Fibroblast of skin of right biceps (primary cell): ENCODE measurements at regions not wholly inside any gene's neighbourhood (a gene's known extent, or its start where the extent isn't known, plus 50 kb on each side); places are given as distances from the start of the nearest gene placed in this dataset.
A peak's percentile ranks its signal among the peaks of the same experiment; 100 is the strongest.
"Not testable (repeated sequence)": the region's sequence is repeated elsewhere in the genome, so short reads cannot be mapped to it uniquely, and the experiment has no call there.

Source experiments
- DNase-seq: peaks from one replicate; pipeline ENCODE4 v3.0.0-alpha.2; 2013

- DNase-seq = no peak
Measured at GRCh38 chr3:89946884-89947283, 839.5 kb downstream of the EPHA3 start.

GRCh38 chr3:89947337-89947954, 840.0 kb downstream of the EPHA3 start:
- DNase-seq = no peak

GRCh38 chr3:89948008-89948407, 840.6 kb downstream of the EPHA3 start:
- DNase-seq = no peak

GRCh38 chr3:89950772-89951171, 843.4 kb downstream of the EPHA3 start:
- no peak for DNase-seq

GRCh38 chr3:89954137-89954536, 846.7 kb downstream of the EPHA3 start:
- DNase-seq = no peak

GRCh38 chr3:89955156-89955555, 847.7 kb downstream of the EPHA3 start:
- no peak for DNase-seq

GRCh38 chr3:89957451-89957850, 850.0 kb downstream of the EPHA3 start:
- DNase-seq = peak; percentile 35

- DNase-seq = not testable (repeated sequence)
Measured at GRCh38 chr3:89958163-89958562, 850.7 kb downstream of the EPHA3 start.

GRCh38 chr3:89964347-89964746, 856.9 kb downstream of the EPHA3 start:
- peak; percentile 14 for DNase-seq

GRCh38 chr3:89966877-89967665, 859.6 kb downstream of the EPHA3 start:
- no peak for DNase-seq

GRCh38 chr3:89971329-89971728, 863.9 kb downstream of the EPHA3 start:
- no peak for DNase-seq

GRCh38 chr3:89973156-89973555, 865.7 kb downstream of the EPHA3 start:
- DNase-seq = no peak

GRCh38 chr3:89974903-89975519, 867.6 kb downstream of the EPHA3 start:
- no peak for DNase-seq

GRCh38 chr3:89983449-89983848, 876.0 kb downstream of the EPHA3 start:
- DNase-seq = no peak

- no peak for DNase-seq
Measured at GRCh38 chr3:90005281-90005847, 897.9 kb downstream of the EPHA3 start.

- no peak for DNase-seq
Measured at GRCh38 chr3:90007778-90008499, 900.5 kb downstream of the EPHA3 start.

- peak; percentile 80 for DNase-seq
Measured at GRCh38 chr3:90010341-90010740, 902.9 kb downstream of the EPHA3 start.

GRCh38 chr3:90011131-90011530, 903.7 kb downstream of the EPHA3 start:
- no peak for DNase-seq

- DNase-seq = no peak
Measured at GRCh38 chr3:90011596-90011995, 904.2 kb downstream of the EPHA3 start.

- no peak for DNase-seq
Measured at GRCh38 chr3:90011996-90012395, 904.6 kb downstream of the EPHA3 start.

- peak; percentile 94 for DNase-seq
Measured at GRCh38 chr3:90015688-90016356, 908.4 kb downstream of the EPHA3 start.

GRCh38 chr3:90016555-90016954, 909.1 kb downstream of the EPHA3 start:
- DNase-seq = no peak

- no peak for DNase-seq
Measured at GRCh38 chr3:90018779-90019178, 911.4 kb downstream of the EPHA3 start.
